Left ventricle myocardium superior (tissue), 1 donor: ENCODE measurements at regions not wholly inside any gene's neighbourhood (a gene's known extent, or its start where the extent isn't known, plus 50 kb on each side); places are given as distances from the start of the nearest gene placed in this dataset.
A peak's percentile ranks its signal among the peaks of the same experiment; 100 is the strongest.

ENCODE experiments used
- ATAC-seq: fragments of 200-7000 bp; cut with Tn5 transposase; one replicate; pipeline ENCODE4 v1.9.1; 2020; ENCODE audit warnings: mild to moderate bottlenecking, moderate library complexity
- DNase-seq: peaks from one replicate; pipeline ENCODE4 v3.0.0-alpha.2; 2020
- intact Hi-C: fragments of 100-400 bp; cut with micrococcal nuclease; formaldehyde crosslinking; loops from one replicate; pipeline ENCODE4 v1.11.0; 2022
- donor health status: DM: no; HTN: yes; CAD: no; lungs with severe emphysema.

- DNase-seq (no peak), ATAC-seq (no peak)
- intact Hi-C loops: no loop called here
Observed at GRCh38 chr1:193377472-193377871, 191.1 kb upstream of the B3GALT2 start.

GRCh38 chr1:193372553-193372952, 186.1 kb upstream of the B3GALT2 start:
- intact Hi-C loops: no loop called here

GRCh38 chr1:193368302-193368701, 181.9 kb upstream of the B3GALT2 start:
- intact Hi-C loops: no loop called here
- ATAC-seq: no peak
- no peak for DNase-seq

More at GRCh38 chr1:193372553-193372952, 186.1 kb upstream of the B3GALT2 start:
- DNase-seq (no peak), ATAC-seq (no peak)

- no peak for DNase-seq
- intact Hi-C loops: no loop called here
- no peak for ATAC-seq
Observed at GRCh38 chr1:193367863-193368262, 181.4 kb upstream of the B3GALT2 start.

GRCh38 chr1:193366764-193367507, 180.5 kb upstream of the B3GALT2 start:
- ATAC-seq (no peak), DNase-seq (no peak)
- intact Hi-C loops: no loop called here

- ATAC-seq (no peak), DNase-seq (no peak)
- intact Hi-C loops: no loop called here
Observed at GRCh38 chr1:193365966-193366365, 179.6 kb upstream of the B3GALT2 start.

GRCh38 chr1:193359631-193360030, 173.2 kb upstream of the B3GALT2 start:
- intact Hi-C loops: no loop called here
- DNase-seq (no peak), ATAC-seq (no peak)

- intact Hi-C loops: no loop called here
- DNase-seq (no peak), ATAC-seq (no peak)
Observed at GRCh38 chr1:193358419-193358818, 172.0 kb upstream of the B3GALT2 start.

GRCh38 chr1:193356249-193356648, 169.8 kb upstream of the B3GALT2 start:
- peak; percentile 98 for ATAC-seq
- peak; percentile 69 for DNase-seq

GRCh38 chr1:193355626-193356025, 169.2 kb upstream of the B3GALT2 start:
- ATAC-seq: no peak
- no peak for DNase-seq
- intact Hi-C loops: no loop called here

More at GRCh38 chr1:193356249-193356648, 169.8 kb upstream of the B3GALT2 start:
- intact Hi-C loops: no loop called here

- intact Hi-C loops: no loop called here
- DNase-seq (no peak), ATAC-seq (no peak)
Observed at GRCh38 chr1:193355178-193355577, 168.8 kb upstream of the B3GALT2 start.

GRCh38 chr1:193348769-193349535, 162.5 kb upstream of the B3GALT2 start:
- no peak for DNase-seq
- no peak for ATAC-seq
- intact Hi-C loops: no loop called here

- intact Hi-C loops: no loop called here
- ATAC-seq (no peak), DNase-seq (no peak)
Observed at GRCh38 chr1:193348091-193348768, 161.8 kb upstream of the B3GALT2 start.

GRCh38 chr1:193346085-193346484, 159.7 kb upstream of the B3GALT2 start:
- no peak for ATAC-seq
- intact Hi-C loops: no loop called here
- DNase-seq: no peak

GRCh38 chr1:193342811-193343210, 156.4 kb upstream of the B3GALT2 start:
- no peak for DNase-seq
- no peak for ATAC-seq
- intact Hi-C loops: no loop called here

GRCh38 chr1:193340331-193340730, 153.9 kb upstream of the B3GALT2 start:
- ATAC-seq (no peak), DNase-seq (no peak)
- intact Hi-C loops: no loop called here

GRCh38 chr1:193339401-193339800, 153.0 kb upstream of the B3GALT2 start:
- DNase-seq (no peak), ATAC-seq (no peak)
- intact Hi-C loops: no loop called here

- ATAC-seq (no peak), DNase-seq (no peak)
- intact Hi-C loops: no loop called here
Observed at GRCh38 chr1:193338194-193338593, 151.8 kb upstream of the B3GALT2 start.

- intact Hi-C loops: no loop called here
- DNase-seq (no peak), ATAC-seq (no peak)
Observed at GRCh38 chr1:193335806-193336428, 149.5 kb upstream of the B3GALT2 start.

GRCh38 chr1:193333166-193333565, 146.8 kb upstream of the B3GALT2 start:
- DNase-seq: no peak
- intact Hi-C loops: no loop called here
- no peak for ATAC-seq
